ENCODE measurements at regions not wholly inside any gene's neighbourhood (a gene's known extent, or its start where the extent isn't known, plus 50 kb on each side); places are given as distances from the start of the nearest gene placed in this dataset.

DNA sequence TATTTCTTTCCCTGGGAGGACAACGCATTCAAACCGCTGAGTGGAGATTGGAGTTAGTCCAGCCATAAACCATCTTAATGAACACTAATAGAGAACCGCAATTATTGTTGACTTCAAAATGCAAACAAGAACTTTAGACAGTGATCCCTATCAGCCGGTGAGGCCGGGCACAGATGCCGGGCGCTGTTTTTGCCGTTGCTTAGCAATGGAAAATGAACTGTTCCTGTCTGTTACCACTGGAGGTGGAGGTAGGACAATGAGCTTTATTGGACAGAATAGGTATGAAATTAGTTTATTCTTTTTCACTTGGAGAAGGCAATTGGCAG lies 216.8 kb downstream of the TTC8 start:
- TF ChIP-seq, protein P1, sequence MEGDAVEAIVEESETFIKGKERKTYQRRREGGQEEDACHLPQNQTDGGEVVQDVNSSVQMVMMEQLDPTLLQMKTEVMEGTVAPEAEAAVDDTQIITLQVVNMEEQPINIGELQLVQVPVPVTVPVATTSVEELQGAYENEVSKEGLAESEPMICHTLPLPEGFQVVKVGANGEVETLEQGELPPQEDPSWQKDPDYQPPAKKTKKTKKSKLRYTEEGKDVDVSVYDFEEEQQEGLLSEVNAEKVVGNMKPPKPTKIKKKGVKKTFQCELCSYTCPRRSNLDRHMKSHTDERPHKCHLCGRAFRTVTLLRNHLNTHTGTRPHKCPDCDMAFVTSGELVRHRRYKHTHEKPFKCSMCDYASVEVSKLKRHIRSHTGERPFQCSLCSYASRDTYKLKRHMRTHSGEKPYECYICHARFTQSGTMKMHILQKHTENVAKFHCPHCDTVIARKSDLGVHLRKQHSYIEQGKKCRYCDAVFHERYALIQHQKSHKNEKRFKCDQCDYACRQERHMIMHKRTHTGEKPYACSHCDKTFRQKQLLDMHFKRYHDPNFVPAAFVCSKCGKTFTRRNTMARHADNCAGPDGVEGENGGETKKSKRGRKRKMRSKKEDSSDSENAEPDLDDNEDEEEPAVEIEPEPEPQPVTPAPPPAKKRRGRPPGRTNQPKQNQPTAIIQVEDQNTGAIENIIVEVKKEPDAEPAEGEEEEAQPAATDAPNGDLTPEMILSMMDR (IDR thresholded peaks at IDR 0.05 in 4 of 5, conservative IDR thresholded peaks at IDR 0.05 in 1 of 5) = no peak
- no peak for TF ChIP-seq POLR2A (IDR thresholded peaks at IDR 0.05)

All from gastrocnemius medialis (tissue), 4 donors.